ENCODE measurements at regions not wholly inside any gene's neighbourhood (a gene's known extent, or its start where the extent isn't known, plus 50 kb on each side); places are given as distances from the start of the nearest gene placed in this dataset.

- Histone ChIP-seq H3K4me1 (ENCODE audit: low read length) (no peaks in the 10 kb centered on the region), H3F3A (ENCODE audit: insufficient read depth, low read length) (no peaks in the 10 kb centered on the region), H2AFZ (ENCODE audit: low read length) (no peak overlapping the region), H3K4me3 (ENCODE audit: low read length) (no peak overlapping the region), H3K9ac (ENCODE audit: low read length) (no peak overlapping the region), H3K9me3 (replicated peaks; ENCODE audit: insufficient read depth, low read length) (no peaks in the 10 kb centered on the region), H3K4me2 (ENCODE audit: low read depth, low read length) (no peak overlapping the region), H3K27ac (ENCODE audit: low read length) (no peak overlapping the region), H4K20me1 (ENCODE audit: insufficient read depth, low read length) (no peaks in the 10 kb centered on the region), H3K9me2 (replicated peaks; ENCODE audit: insufficient read depth, low read length) (no peaks in the 10 kb centered on the region), H3K27me3 (replicated peaks; ENCODE audit: insufficient read depth, low read length) (no peaks in the 10 kb centered on the region), H3K36me3 (replicated peaks; ENCODE audit: insufficient read depth, low read length) (no peaks in the 10 kb centered on the region), H3K79me2 (ENCODE audit: low read length) (no peaks in the 10 kb centered on the region)
- no peak for DNase-seq
- no peak for TF ChIP-seq EZH2phosphoT487 (IDR thresholded peaks at IDR 0.05; ENCODE audit: low read length)
- TF ChIP-seq, protein P1, sequence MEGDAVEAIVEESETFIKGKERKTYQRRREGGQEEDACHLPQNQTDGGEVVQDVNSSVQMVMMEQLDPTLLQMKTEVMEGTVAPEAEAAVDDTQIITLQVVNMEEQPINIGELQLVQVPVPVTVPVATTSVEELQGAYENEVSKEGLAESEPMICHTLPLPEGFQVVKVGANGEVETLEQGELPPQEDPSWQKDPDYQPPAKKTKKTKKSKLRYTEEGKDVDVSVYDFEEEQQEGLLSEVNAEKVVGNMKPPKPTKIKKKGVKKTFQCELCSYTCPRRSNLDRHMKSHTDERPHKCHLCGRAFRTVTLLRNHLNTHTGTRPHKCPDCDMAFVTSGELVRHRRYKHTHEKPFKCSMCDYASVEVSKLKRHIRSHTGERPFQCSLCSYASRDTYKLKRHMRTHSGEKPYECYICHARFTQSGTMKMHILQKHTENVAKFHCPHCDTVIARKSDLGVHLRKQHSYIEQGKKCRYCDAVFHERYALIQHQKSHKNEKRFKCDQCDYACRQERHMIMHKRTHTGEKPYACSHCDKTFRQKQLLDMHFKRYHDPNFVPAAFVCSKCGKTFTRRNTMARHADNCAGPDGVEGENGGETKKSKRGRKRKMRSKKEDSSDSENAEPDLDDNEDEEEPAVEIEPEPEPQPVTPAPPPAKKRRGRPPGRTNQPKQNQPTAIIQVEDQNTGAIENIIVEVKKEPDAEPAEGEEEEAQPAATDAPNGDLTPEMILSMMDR (IDR thresholded peaks at IDR 0.05; ENCODE audit: low read length): no peak
- TF ChIP-seq EZH2 (optimal IDR thresholded peaks at IDR 0.05; ENCODE audit: low read depth, low read length): no peak
These were observed 151.5 kb upstream of the C2CD4B start for GRCh38 chr15:62316413-62317060.

- H3K4me3 ChIP-seq (ENCODE audit: low read length): no peak overlapping the region
- no peak overlapping the region for H3K27ac ChIP-seq (ENCODE audit: low read length)
- no peak overlapping the region for H3K4me2 ChIP-seq (ENCODE audit: low read depth, low read length)
- H3F3A ChIP-seq (ENCODE audit: insufficient read depth, low read length): no peaks in the 10 kb centered on the region
- no peaks in the 10 kb centered on the region for H4K20me1 ChIP-seq (ENCODE audit: insufficient read depth, low read length)
- TF ChIP-seq, protein P1 (IDR thresholded peaks at IDR 0.05; ENCODE audit: low read length): no peak
- no peak for TF ChIP-seq EZH2 (optimal IDR thresholded peaks at IDR 0.05; ENCODE audit: low read depth, low read length)
- no peaks in the 10 kb centered on the region for H3K9me2 ChIP-seq (replicated peaks; ENCODE audit: insufficient read depth, low read length)
- H3K27me3 ChIP-seq (replicated peaks; ENCODE audit: insufficient read depth, low read length): no peaks in the 10 kb centered on the region
- no peak overlapping the region for H2AFZ ChIP-seq (ENCODE audit: low read length)
- no peak overlapping the region for H3K9ac ChIP-seq (ENCODE audit: low read length)
- no peak for DNase-seq
- H3K4me1 ChIP-seq (ENCODE audit: low read length): no peaks in the 10 kb centered on the region
- H3K36me3 ChIP-seq (replicated peaks; ENCODE audit: insufficient read depth, low read length): no peaks in the 10 kb centered on the region
- H3K9me3 ChIP-seq (replicated peaks; ENCODE audit: insufficient read depth, low read length): no peaks in the 10 kb centered on the region
- H3K79me2 ChIP-seq (ENCODE audit: low read length): no peaks in the 10 kb centered on the region
These were observed 155.2 kb upstream of the C2CD4B start for GRCh38 chr15:62320259-62320658.

GRCh38 chr15:62323353-62323890, 158.3 kb upstream of the C2CD4B start:
- Histone ChIP-seq H4K20me1 (ENCODE audit: insufficient read depth, low read length) (no peaks in the 10 kb centered on the region), H3K9me2 (replicated peaks; ENCODE audit: insufficient read depth, low read length) (no peaks in the 10 kb centered on the region), H3K9me3 (replicated peaks; ENCODE audit: insufficient read depth, low read length) (no peaks in the 10 kb centered on the region), H3K79me2 (ENCODE audit: low read length) (no peaks in the 10 kb centered on the region), H3K4me3 (ENCODE audit: low read length) (no peak overlapping the region), H3K27me3 (replicated peaks; ENCODE audit: insufficient read depth, low read length) (no peaks in the 10 kb centered on the region), H3K36me3 (replicated peaks; ENCODE audit: insufficient read depth, low read length) (no peaks in the 10 kb centered on the region), H3K4me1 (ENCODE audit: low read length) (no peaks in the 10 kb centered on the region), H2AFZ (ENCODE audit: low read length) (no peak overlapping the region), H3K4me2 (ENCODE audit: low read depth, low read length) (no peak overlapping the region), H3F3A (ENCODE audit: insufficient read depth, low read length) (no peaks in the 10 kb centered on the region), H3K27ac (ENCODE audit: low read length) (no peak overlapping the region), H3K9ac (ENCODE audit: low read length) (no peak overlapping the region)
- no peak for TF ChIP-seq EZH2phosphoT487 (IDR thresholded peaks at IDR 0.05; ENCODE audit: low read length)
- TF ChIP-seq, protein P1 (IDR thresholded peaks at IDR 0.05; ENCODE audit: low read length): no peak
- no peak for TF ChIP-seq EZH2 (optimal IDR thresholded peaks at IDR 0.05; ENCODE audit: low read depth, low read length)
- no peak for DNase-seq

Measured in MM.1S (cell line).